ENCODE measurements at regions not wholly inside any gene's neighbourhood (a gene's known extent, or its start where the extent isn't known, plus 50 kb on each side); places are given as distances from the start of the nearest gene placed in this dataset.

DNA sequence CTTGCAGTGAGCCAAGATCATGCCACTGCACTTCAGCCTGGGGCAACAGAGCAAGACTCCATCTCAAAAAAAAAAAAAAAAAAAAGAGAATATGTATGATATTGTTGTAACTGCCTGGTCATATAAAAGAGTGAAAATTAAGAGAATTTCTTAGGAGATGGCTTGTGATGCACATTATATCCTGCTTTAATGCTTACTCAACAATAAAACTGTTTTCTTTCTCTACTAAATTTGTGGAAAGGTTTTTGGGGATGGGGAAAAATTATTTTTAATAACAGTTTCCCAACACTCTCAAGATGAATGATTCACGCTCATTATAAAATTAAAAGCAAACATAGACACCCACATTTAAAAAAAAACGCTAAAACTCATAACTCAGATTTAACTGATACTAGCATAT lies 1163.0 kb downstream of the SI start:
- no peak for TF ChIP-seq POLR2AphosphoS5 (IDR thresholded peaks at IDR 0.05; ENCODE audit: insufficient read depth, low read depth, low read length)
- TF ChIP-seq POLR2A (IDR thresholded peaks at IDR 0.05; ENCODE audit: low read depth, low read length) = no peak
- TF ChIP-seq, protein P1, sequence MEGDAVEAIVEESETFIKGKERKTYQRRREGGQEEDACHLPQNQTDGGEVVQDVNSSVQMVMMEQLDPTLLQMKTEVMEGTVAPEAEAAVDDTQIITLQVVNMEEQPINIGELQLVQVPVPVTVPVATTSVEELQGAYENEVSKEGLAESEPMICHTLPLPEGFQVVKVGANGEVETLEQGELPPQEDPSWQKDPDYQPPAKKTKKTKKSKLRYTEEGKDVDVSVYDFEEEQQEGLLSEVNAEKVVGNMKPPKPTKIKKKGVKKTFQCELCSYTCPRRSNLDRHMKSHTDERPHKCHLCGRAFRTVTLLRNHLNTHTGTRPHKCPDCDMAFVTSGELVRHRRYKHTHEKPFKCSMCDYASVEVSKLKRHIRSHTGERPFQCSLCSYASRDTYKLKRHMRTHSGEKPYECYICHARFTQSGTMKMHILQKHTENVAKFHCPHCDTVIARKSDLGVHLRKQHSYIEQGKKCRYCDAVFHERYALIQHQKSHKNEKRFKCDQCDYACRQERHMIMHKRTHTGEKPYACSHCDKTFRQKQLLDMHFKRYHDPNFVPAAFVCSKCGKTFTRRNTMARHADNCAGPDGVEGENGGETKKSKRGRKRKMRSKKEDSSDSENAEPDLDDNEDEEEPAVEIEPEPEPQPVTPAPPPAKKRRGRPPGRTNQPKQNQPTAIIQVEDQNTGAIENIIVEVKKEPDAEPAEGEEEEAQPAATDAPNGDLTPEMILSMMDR (IDR thresholded peaks at IDR 0.05; ENCODE audit: extremely low read depth in 1 of 2, insufficient read depth in 1 of 2, low read depth in 1 of 2, low read length in 2 of 2) = no peak
- TF ChIP-seq MYC (IDR thresholded peaks at IDR 0.05; ENCODE audit: low read depth, low read length) = no peak
- TF ChIP-seq, protein P2, sequence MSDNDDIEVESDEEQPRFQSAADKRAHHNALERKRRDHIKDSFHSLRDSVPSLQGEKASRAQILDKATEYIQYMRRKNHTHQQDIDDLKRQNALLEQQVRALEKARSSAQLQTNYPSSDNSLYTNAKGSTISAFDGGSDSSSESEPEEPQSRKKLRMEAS (IDR thresholded peaks at IDR 0.05; ENCODE audit: insufficient read depth, insufficient read length) = no peak
- TF ChIP-seq EZH2 (IDR thresholded peaks at IDR 0.05; ENCODE audit: borderline replicate concordance, low read depth, low read length, severe bottlenecking) = no peak
- TF ChIP-seq FOS (IDR thresholded peaks at IDR 0.05; ENCODE audit: borderline replicate concordance, insufficient read depth, low read length) = no peak
- TF ChIP-seq JUN (IDR thresholded peaks at IDR 0.05; ENCODE audit: borderline replicate concordance, insufficient read depth, insufficient read length, low read depth) = no peak
- no peak for TF ChIP-seq GATA2 (IDR thresholded peaks at IDR 0.05; ENCODE audit: insufficient read depth, insufficient read length, low read depth, low read length)

Measured in endothelial cell of umbilical vein (primary cell).